ENCODE measurements at regions not wholly inside any gene's neighbourhood (a gene's known extent, or its start where the extent isn't known, plus 50 kb on each side); places are given as distances from the start of the nearest gene placed in this dataset.

GRCh38 chr12:115103884-115104883, 420.2 kb upstream of the TBX3 start:
- Histone ChIP-seq H3K9ac (ENCODE audit: low read depth in 1 of 2, low read length in 2 of 2) (no peak overlapping the region), H3K9me3 (ENCODE audit: control insufficient read depth in 4 of 4, low read length in 3 of 4) (no peaks in the 10 kb centered on the region), H3K27ac (ENCODE audit: low read depth in 1 of 2, low read length in 2 of 2) (no peak overlapping the region), H3K4me3 (ENCODE audit: low read depth in 1 of 3, low read length in 3 of 3) (no peak overlapping the region), H3K4me1 (ENCODE audit: control insufficient read depth in 4 of 4, insufficient read depth in 4 of 4, low read length in 3 of 4) (peaks cover 0 to 9% (median 2%) of the 10 kb centered on the region in 4 donors), H3K36me3 (ENCODE audit: control insufficient read depth in 4 of 4, insufficient read depth in 3 of 4, low read depth in 1 of 4, low read length in 3 of 4) (no peaks in the 10 kb centered on the region), H3K27me3 (ENCODE audit: control insufficient read depth in 4 of 4, insufficient read depth in 4 of 4, low read length in 3 of 4) (no peaks in the 10 kb centered on the region)
- 74% methylated on average over 10 of the region's 10 CpGs for WGBS
- DNase-seq (ENCODE audit: low spot score): no peak
- no peak for TF ChIP-seq TAF1 (conservative IDR thresholded peaks at IDR 0.05)
- TF ChIP-seq HNF4A (conservative IDR thresholded peaks at IDR 0.05): no peak
- peak in 1 of 2 donors; percentile 18 for TF ChIP-seq RAD21 (IDR thresholded peaks at IDR 0.05)
- TF ChIP-seq ATF3 (IDR thresholded peaks at IDR 0.05): no peak
- no peak for TF ChIP-seq REST (IDR thresholded peaks at IDR 0.05)
- TF ChIP-seq GABPA (IDR thresholded peaks at IDR 0.05 in 1 of 2, conservative IDR thresholded peaks at IDR 0.05 in 1 of 2): no peak
- no peak for TF ChIP-seq FOXA1 (IDR thresholded peaks at IDR 0.05)
- no peak for TF ChIP-seq EGR1 (IDR thresholded peaks at IDR 0.05; ENCODE audit: low read depth in 2 of 2)
- TF ChIP-seq MAX (IDR thresholded peaks at IDR 0.05): no peak
- TF ChIP-seq NR2F2 (IDR thresholded peaks at IDR 0.05): peak; percentile 90
- TF ChIP-seq CTCF (IDR thresholded peaks at IDR 0.05; ENCODE audit: low read depth, low read length, missing input control): no peak
- peak in 1 of 2 donors; percentile 8 for TF ChIP-seq RXRA (IDR thresholded peaks at IDR 0.05)

- H3K36me3 ChIP-seq (ENCODE audit: control insufficient read depth in 4 of 4, insufficient read depth in 3 of 4, low read depth in 1 of 4, low read length in 3 of 4): no peaks in the 10 kb centered on the region
- H3K4me1 ChIP-seq (ENCODE audit: control insufficient read depth in 4 of 4, insufficient read depth in 4 of 4, low read length in 3 of 4): no peaks in the 10 kb centered on the region
- H3K27me3 ChIP-seq (ENCODE audit: control insufficient read depth in 4 of 4, insufficient read depth in 4 of 4, low read length in 3 of 4): no peaks in the 10 kb centered on the region
- 88% methylated on average over 5 of the region's 5 CpGs for WGBS
- DNase-seq (ENCODE audit: low spot score): no peak
- H3K9ac ChIP-seq (ENCODE audit: low read depth in 1 of 2, low read length in 2 of 2): no peak overlapping the region
- H3K4me3 ChIP-seq (ENCODE audit: low read depth in 1 of 3, low read length in 3 of 3): no peak overlapping the region
- TF ChIP-seq FOXA2 (IDR thresholded peaks at IDR 0.05) (no peak), RAD21 (IDR thresholded peaks at IDR 0.05) (no peak)
- no peaks in the 10 kb centered on the region for H3K9me3 ChIP-seq (ENCODE audit: control insufficient read depth in 4 of 4, low read length in 3 of 4)
- no peak overlapping the region for H3K27ac ChIP-seq (ENCODE audit: low read depth in 1 of 2, low read length in 2 of 2)
Observed at GRCh38 chr12:115102450-115102849, 418.5 kb upstream of the TBX3 start.

Measured in liver (tissue), 8 donors.